Posterior vena cava (tissue), 2 donors: ENCODE measurements at regions not wholly inside any gene's neighbourhood (a gene's known extent, or its start where the extent isn't known, plus 50 kb on each side); places are given as distances from the start of the nearest gene placed in this dataset.
"Not testable (repeated sequence)": the region's sequence is repeated elsewhere in the genome, so short reads cannot be mapped to it uniquely, and the experiment has no call there.

Experiments
- DNase-seq: peaks from one replicate; pipeline ENCODE4 v3.0.0-alpha.2; 2020; ENCODE audit warnings: low spot score
- intact Hi-C, 2 donors: fragments of 100-400 bp; cut with DNase I; formaldehyde crosslinking; loops; one replicate each; pipeline versions ENCODE4 v1.14.1 to v1.14.2; 2022 to 2023
- donor health status: DM: yes; HTN: yes; CAD: no.
- donor health status: DM: yes; HTN: yes; CAD: no.

DNA sequence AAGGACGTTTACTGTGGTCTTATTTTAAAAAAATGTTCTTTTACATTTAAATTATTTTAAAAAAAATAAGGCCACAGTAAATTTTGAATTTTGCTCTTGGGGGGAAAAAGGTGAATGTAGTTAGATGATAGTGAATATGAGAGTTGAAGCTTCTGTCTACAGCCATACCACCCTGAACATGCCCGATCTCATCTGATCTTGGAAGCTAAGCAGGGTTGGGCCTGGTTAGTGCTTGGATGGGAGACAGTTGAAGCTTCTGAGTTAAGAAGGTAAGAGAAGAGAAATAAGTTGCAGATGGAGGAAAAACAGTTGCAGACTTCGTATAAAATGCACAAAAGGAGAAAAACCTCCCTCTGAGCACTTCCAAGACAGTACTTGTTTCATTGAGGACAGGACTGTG lies 115.6 kb upstream of the NR3C2 start:
- no peak for DNase-seq
- intact Hi-C loops = no loop called here

DNA sequence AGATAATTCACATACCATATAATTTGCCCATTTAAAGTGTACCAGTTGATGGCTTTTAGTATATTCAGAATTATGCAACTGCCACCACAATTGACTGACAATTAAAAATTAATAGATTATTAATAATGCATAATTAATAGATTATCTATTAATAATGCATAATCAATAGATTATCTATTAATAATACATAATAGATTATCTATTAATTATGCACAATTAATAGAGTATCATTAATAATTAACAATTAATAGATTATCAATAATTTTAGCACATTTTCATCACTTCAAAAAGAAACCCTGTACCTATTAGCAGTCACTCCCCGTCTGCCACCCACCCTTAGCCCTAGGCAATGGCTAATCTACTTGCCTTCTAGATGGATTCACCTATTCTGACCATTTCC lies 108.6 kb upstream of the NR3C2 start:
- intact Hi-C loops = no loop called here
- DNase-seq = no peak

DNA sequence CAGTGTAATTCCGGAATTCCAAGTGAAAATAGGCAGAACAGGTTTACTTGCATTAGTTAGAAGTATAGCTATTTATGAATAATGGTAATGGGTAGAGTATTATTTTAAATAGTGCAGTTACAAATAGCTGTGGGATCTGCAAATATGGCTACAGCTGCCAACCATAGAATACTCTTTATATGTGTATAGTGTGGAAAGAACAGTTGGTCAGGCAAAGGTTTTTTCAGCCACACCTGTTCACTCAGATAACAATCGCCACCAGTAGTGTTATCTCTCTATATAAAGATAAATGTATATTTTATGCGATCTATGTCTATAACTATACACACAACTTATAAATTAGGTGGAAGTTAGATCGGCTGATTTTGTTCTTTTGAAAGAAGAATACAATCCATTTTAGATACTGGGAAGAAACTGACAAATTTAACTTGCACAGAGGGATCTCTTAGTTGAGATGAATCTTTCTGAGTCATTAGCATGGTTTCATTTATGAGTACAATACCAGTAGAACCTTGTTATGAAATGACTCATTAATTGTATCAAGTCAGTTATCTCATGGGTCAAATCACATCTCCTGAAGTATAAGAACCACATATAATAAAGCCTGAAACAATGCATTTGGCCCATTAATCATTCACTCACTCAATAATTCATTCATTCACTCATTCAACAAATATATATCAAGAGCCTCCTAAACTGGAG lies 100.9 kb upstream of the NR3C2 start:
- intact Hi-C loops = no loop called here

DNA sequence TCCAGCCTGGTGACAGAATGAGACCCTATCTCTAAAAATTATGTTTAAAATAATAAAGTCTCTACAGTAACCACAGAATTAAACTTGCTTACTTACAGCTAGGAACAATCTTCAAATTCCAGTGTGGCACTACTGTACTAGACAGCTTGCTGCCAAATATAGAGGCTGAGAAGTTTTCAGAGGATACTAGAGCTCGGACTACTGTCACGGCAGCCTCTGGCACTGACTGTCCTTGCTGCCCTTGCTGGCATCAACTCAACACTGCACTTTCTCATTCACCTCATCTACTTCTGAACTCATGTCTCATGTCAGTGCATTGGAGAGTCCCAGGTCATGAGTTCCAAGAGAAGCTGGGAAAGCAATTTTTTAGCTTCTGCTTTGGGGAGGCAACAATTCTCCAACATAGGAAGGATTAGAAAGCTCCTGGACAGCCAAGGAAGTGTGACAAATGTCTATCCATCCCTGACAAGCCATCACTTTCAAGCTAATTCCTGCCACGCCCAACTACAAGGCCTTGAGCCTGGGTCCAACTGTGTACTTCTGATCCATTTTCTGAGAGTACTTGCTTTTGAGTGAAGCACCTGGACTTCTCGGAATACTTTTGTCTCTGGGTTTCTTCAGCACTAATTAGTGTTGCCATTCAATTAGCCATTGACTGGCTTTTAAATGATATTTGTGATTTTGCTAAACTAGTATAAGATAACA lies 98.6 kb upstream of the NR3C2 start:
- DNase-seq = no peak
- intact Hi-C loops = no loop called here

More for the DNA sequence above, 100.9 kb upstream of the NR3C2 start:
- no peak for DNase-seq

DNA sequence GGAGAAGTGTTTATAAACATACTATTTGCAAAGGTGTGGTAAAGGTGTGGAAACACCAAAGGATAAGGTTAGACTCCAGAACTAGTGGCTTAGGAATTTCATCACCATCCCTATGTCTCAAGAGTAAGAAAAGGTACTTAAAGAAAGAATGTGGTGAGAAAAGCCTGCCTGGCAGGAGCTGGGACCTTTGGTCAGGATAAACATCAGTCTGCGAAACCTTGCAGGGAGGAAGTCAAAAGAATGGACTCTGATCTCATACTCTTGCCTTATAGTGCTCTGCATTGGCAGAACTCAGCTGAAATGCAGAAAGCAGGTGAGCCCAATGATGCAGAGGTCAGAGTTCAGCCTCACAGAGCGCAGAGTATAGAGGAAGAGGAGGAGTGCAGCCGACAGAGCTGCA lies 97.2 kb upstream of the NR3C2 start:
- no peak for DNase-seq

DNA sequence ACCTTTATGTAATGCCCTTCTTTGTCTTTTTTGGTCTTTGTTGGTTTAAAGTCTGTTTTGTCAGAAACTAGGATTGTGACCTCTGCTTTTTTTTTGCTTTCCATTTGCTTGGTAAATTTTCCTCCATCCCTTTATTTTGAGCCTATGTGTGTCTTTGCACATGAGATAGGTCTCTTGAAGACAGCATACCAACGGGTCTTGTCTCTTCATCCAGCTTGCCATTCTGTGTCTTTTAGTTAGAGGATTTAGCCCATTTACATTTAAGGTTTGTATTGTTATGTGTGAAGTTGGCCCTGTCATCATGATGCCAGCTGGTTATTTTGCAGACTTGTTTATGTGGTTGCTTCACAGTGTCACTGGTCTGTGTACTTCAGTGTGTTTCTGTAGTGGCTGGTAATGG lies 91.6 kb upstream of the NR3C2 start:
- intact Hi-C loops, DNase-seq: not testable (repeated sequence)

More for the DNA sequence above, 97.2 kb upstream of the NR3C2 start:
- intact Hi-C loops = no loop called here

DNA sequence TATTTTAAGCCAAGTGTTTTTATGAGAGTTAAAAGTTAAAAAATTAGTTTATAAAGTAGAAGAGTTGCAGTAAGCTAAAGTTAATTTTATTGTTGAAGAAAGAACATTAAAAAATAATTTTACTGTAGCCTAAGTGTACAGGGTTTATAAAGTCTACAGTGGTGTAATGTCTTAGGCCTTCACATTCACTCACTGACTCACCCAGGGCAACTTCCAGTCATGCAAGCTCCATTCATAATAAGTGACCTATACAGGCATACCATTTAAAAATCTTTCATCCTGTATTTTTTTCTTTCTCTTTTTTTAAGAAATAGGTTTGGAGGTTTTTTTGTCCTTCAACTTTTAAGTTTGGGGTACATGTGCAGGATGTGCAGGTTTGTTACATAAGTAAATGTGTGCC lies 87.9 kb upstream of the NR3C2 start:
- no peak for DNase-seq
- intact Hi-C loops = no loop called here

DNA sequence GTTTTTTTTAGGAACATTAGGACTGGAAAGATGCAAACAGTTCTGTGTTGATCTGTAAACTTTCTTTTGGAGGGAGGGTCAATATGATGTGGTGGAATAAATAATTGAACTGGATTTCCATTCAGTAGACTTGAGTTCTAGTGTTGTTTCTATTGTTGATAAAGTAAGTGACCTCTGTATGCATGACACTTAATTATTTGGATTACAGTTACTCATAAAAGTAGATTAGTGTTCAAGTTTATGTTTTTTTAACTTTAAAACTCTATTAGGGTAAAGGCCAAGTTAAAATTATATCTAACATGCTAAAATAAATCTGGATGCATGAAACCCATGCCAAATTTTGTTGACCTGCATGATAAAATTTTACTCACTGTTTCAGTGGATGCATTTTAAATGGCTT lies 85.4 kb upstream of the NR3C2 start:
- intact Hi-C loops = no loop called here

DNA sequence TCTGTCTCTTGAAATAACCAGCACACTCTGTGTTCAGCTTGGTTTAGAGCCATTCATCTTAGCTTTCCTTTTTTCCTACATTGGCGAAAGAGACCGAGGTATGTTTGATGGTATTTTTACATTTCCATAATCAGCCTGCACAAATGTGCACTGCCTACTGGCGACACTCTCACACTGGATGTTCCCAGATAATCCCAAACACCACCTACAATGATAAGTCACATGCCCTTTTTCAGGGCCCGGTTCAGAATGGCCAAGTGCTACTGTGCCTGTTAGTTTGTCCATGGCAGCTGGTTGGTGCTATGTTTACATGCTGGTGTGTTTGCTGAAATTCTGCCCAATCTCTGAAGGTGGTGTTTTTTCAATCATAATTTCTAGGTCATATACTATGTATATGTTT lies 80.8 kb upstream of the NR3C2 start:
- intact Hi-C loops = no loop called here
- no peak for DNase-seq

More for the DNA sequence above, 85.4 kb upstream of the NR3C2 start:
- DNase-seq = no peak

DNA sequence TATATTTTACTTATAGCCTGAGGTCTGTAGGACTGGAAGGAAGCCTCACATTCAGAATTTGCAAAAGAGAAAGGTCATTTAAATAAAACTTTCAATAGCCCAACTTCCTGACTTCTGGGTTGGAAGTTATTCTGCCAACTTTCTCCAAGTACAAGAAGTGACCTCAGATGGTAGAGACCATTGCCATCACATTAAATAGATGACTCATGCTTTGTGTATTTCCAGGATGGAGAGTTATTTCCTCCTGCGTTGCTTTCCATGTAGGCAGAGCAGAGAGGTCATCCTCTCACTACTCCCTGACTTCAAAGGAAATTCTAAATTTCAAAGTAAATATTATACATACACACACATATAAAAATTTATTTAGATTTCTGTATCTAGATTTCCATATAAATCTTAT lies 73.0 kb upstream of the NR3C2 start:
- intact Hi-C loops = no loop called here
- DNase-seq = no peak

DNA sequence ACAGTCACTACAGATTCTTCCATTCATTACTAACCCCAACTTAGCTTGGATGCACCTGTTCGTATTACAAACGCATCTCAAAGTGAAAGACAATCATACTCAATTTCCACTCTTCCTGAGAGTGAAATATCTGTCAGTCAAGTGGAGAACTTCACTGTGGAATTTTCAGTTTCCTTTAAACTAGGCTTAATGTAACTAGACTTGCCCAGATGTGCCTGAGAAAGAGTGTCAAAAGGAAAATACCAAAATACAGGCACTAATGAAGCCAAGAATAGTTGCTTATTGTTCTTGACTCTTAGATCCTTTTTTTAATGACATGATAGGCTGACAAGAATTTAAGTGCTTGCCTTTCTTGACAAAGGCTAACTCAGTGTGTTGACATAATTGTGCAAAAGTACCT lies 72.4 kb upstream of the NR3C2 start:
- intact Hi-C loops = no loop called here

DNA sequence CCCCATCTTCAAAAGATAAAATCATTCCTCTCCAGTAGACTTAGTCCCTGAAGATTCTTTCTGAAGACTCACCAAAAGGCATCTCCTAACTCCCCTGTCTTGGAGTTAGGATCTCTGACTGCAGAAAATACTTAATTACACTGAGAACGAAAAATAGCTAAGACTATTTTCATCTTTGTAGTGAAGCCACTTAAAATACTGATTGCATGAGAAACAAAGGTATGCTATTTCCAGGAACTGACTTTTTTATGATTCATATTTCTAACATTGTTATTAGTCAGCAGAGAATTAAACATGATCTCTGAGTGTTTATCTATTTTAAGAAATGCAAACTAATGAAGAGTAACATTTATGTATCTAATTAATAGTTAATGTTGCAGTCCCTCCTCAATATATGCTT lies 71.8 kb upstream of the NR3C2 start:
- intact Hi-C loops = no loop called here
- no peak for DNase-seq

More for the DNA sequence above, 72.4 kb upstream of the NR3C2 start:
- DNase-seq = no peak

DNA sequence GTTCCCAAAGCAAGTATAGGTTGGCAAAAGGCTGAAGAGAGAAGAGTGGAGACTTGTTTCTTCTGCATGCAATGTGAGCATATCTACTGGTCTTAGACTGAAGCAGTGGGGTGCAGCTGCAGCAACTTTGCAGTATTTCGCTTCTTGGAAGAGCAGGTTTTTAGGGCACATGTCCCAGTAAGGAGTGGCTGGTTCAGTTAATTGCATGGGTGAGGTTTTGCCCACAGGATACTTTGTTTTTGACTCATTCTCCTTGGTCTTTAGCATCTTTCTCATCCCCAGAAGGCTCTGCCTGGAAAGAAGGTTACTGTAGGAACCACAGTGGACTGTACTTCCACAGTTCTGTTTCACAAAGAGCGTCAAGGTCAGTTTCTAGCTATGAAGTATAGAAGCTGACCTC lies 68.0 kb upstream of the NR3C2 start:
- intact Hi-C loops = no loop called here

DNA sequence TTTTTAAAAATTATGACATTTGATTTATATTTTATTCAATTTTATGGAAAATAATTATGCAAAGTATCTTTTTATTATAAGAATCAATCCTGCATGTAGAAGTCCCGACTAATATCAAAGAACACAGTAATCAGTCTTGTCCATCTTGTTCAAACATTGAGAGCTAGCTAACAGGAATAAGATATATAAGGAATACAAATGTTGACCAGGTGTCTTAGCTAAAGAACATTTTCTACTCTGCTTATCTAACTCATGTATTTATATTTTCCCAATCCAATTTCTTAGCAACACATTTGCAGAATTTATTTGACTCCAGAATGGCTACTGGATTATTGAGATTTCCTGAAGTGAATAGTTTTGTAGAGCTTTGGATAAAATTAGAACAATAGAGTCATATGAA lies 61.5 kb upstream of the NR3C2 start:
- intact Hi-C loops = no loop called here
- DNase-seq = no peak

More for the DNA sequence above, 68.0 kb upstream of the NR3C2 start:
- no peak for DNase-seq

DNA sequence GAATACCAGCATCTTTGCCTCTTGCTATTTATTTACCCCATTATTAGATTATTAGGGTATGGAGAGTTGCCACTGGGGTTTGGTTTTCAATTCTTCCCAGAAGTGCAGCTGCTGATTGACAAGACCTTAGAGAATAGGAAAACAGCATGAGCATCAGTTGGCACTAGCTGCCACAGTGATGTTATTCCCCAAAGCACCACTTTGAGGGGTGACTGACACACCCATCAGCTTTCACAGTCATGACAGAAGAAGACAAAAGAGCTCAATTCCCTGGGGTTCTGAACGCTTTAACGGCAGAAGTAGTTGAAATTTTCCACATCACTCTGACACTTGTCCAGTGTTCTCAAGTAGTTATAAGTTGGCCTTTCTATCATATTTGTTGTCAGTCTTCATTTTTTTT lies 55.0 kb upstream of the NR3C2 start:
- no peak for DNase-seq
- intact Hi-C loops = no loop called here

DNA sequence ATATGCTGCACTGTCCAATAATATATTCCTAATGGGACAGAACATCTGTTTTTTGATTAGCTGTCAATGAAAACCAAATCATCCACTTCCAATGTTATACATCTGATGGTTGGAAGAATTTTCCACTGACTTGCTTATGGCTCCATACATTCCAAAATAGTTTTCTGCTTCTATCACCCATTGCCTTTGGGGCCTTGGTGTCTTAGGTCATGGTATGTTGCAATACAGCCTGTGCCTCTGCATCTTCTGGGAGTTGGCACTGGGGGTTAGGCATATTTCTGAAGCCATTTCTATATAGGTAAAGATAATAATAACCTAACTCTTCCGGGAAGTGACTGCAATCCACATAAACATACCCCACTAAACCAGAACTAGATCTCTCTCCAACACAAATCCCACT lies 53.2 kb upstream of the NR3C2 start:
- intact Hi-C loops = no loop called here
- DNase-seq = no peak
